CD4-positive, alpha-beta T cell treated with Interleukin-17A for 1 hour (primary cell): ENCODE measurements at regions not wholly inside any gene's neighbourhood (a gene's known extent, or its start where the extent isn't known, plus 50 kb on each side); places are given as distances from the start of the nearest gene placed in this dataset.
"Not testable (repeated sequence)": the region's sequence is repeated elsewhere in the genome, so short reads cannot be mapped to it uniquely, and the experiment has no call there.

Source experiments
- DNase-seq: peaks from one replicate; pipeline ENCODE4 v3.0.0-alpha.2; 2020

DNA sequence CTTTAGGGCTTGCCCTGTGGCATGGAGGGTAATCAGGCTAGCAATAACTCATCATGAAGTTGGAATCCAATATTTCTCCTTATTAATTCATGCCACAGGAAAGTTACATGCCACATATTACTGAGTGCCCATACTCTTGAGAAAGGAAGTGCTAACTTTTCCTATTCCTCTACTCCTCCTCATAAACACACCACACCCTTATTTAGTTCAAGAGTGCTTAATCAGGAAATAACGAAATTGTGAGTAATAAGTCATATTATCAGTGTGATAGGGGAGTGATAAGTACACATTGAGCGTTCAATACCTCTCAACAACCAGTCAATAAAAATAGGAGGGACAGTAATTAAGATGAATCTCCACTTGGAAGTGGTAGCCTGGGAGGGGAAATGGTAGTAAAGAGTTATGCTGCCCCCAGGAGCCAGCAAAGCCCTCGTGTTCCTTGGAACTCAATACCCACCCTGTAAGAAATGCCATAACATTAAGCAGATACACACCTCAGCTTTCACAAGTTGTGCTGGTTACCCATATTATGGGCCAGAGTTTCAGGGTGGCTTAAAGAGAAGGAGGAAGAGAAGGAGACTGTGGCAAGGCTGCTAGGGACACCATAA is 410.0 kb upstream of the NR3C2 start:
- DNase-seq, result no peak

DNA sequence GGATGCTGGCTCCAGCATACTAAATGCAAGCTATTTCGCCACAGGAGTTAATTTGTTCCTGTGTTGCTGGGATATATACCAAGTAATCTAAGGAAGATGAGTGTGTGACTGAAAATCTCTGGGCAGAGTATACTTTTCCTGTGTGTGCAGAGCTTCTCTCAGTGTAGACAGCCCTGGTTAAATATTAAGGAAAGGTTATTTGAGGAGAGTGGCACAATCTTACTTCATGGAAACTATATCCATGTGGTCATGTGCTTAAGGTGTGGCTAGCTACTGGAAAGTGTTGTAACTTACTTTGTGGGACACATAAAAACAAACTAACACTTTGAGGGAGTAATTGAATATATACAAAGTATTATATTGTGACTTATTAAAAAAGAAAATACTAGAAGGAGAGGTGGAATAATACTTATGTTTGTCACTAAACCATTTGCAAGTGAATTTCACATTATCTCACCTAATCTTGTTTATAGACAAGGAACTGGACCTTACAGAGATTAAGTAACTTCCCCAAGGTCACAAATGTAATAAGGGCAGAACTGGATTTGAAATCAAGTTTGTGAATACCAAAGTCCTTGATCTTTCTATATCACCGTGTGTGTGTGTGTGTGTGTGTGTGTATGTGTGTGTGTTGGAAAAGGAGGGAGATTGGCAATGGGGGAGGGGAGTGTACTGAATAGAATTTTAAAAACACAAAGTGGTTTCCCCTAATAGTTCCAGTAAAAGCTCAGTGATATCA is 408.2 kb upstream of the NR3C2 start:
- DNase-seq, result no peak

DNA sequence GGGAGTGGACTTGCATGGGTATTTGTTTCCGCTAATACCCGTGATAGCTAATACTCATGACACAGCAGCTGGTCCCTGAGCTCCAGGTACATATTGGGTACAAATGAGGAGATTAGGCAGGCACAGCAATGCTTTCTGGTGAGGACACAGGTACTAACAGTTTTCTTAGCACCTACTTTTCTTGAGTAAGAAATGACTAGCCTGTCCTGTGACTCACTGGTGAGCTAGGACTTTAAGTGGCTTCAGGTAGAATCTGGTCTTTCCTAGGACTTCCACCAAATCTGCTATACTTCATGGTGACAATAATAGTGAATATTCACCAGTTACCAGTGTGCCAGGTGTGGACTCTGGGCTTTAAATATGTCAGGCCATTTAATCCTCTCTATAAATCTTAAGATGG is 407.4 kb upstream of the NR3C2 start:
- DNase-seq, result no peak

DNA sequence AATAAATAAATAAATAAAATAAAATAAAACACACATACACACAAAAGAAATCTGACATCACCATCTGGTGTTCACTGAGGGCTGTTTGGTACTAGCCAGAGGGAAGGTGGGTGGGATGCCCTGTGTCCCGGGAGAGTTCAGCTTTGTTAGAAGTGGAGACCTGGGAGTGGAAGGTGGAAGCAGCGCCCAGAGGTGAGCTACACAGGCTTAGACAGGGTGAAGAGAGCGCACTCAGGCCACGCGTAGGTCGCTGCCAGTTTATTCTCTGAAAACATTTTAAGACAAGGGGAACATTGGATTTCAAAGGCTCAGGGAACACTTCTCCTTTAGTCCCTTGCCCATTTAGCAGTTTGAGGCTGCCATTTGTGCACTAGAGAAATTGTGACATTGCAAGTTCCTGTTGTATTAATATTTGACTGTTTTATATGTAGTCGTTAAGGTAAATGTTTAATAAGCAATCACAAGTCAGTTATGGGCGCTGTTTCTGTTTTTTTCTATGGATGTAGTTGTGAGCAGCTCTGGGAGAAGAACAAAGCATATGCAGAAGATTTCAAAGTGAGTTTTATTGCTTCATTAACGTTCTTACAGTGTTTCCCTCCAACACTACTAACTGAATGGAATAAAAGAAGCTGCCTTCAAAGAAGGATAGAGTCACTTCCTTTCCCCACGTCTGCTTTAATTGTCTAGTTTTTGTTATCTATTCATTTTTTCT is 405.5 kb upstream of the NR3C2 start:
- no peak for DNase-seq

DNA sequence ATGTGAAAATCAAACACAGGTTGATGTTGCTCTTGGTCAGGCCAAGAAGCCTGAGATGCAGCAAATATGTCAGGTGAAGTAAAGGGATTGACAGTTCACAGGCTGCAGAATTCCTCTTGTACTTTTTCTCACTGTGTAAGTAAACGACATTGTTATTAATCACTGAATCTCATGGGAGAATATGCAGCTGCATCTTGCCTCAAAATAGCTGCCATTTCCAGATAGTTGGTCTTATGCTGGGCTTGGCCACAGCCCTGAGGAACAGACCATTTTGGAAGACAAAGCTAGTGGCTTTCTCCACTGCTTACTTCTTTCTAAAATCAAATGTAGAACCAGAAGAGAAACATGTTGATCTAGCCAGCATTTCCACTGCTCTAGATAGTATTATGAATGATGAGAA is 403.4 kb upstream of the NR3C2 start:
- DNase-seq, result no peak

DNA sequence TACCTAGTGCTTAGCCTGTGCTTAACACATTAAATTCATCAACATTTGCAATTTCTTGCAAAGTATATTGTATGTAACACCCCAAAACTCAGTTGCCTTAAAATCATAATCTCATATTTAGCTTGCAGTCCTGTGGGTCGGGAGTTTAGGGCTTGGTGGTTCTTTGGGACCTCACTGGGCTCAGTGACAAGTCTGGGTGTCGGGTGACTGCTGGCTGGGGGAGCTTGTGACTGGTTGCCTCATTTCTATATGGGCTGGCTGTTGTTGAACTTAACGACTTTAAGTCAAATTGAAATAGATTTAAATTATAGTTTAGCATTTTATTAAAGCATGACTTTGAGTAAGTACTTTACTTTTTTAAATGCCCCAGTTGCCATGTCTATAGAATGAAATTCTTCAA is 401.4 kb upstream of the NR3C2 start:
- DNase-seq, result no peak

DNA sequence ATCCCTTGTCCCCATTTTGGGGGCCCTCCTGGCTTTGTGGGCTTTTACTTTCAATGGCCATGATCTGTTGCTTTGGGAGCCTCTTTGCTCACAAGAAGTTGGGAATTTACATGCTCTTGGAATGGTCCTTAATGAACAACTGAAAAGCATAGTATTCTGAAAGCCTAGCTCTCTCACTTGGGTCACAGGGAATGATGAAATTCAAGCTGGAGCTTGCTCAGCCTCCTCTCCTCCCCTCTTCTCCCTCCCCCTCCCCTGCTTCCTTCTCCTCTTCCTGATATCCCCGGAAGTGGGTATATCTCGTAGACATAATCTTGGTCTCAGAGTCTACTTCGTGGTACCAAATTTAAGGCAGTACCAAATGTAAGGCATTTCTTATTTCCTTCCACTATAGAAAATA is 400.6 kb upstream of the NR3C2 start:
- DNase-seq, result no peak

DNA sequence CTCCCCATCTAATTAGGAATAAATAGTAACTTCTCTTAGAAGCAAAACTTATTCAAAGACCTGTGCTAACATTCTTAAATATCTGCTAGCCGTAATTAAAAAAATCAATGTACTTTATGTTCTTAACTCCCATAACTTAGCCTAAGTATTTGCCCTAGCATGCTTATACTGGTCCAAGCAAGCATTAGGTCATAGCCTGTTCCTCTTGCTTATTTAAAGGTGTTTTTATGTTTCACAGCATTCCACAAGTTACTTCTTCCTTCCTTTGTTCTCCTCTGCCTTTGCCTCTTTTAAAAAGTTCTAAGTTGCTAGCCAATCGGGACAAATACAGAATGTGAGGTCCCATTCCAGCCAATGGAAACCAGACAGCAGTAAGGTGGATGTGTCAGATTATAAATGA is 395.4 kb upstream of the NR3C2 start:
- DNase-seq, result not testable (repeated sequence)

DNA sequence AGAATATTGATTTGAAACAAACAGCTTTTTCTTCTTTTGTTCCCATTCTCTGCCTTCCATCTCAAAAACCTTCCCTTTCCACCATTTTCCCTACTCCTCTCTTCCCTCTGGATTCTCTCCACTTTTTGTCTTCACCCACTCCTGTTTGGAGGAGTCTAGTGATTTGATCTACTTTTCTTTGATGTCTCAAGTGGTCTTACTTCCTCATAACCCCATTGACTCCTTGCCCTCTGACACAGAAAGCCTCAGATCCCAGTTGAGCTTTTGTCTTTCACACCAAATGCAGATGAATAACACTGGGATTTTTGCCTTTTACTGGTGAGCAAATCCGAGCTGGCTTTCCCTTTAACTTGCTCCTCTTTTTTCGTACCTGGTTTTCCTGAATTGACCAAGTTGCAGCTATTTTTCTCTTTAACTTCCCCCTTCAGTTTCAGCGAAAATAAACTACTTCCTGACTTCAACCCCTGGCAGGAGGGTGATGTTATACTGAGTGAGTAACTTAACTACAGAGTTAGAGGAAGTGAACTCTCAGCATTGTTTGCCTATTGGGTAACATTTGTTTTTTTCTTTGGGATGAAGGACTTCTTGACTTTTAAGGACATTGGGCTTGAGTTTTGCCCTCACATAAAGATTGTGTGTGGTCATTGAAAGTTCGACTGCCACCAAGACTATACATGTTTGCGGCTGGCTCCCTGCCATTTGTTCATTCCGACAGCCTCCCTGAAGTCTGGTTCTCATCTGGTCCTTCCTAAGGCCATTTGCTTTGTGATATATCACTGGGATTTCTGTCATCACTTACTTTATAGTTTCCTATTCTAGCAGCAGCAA is 392.8 kb upstream of the NR3C2 start:
- no peak for DNase-seq

DNA sequence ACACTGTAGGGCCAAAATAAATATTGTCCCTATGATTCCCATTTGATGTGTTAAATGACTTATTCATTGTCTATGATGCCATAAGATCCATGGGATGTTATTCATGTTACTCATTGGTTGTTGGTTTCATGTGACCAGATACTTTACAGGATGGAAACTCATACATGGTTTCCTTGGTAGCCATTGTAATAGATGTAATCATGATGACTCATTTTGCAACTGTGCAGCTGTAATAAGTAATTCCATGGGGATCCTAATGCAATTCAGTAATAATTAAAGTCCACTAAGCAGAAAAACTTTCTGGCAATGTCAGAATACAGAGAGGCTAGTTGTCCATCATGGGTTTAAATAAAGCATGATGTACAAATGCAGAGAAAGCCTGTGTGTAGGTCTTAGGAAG is 389.7 kb upstream of the NR3C2 start:
- DNase-seq, result no peak

DNA sequence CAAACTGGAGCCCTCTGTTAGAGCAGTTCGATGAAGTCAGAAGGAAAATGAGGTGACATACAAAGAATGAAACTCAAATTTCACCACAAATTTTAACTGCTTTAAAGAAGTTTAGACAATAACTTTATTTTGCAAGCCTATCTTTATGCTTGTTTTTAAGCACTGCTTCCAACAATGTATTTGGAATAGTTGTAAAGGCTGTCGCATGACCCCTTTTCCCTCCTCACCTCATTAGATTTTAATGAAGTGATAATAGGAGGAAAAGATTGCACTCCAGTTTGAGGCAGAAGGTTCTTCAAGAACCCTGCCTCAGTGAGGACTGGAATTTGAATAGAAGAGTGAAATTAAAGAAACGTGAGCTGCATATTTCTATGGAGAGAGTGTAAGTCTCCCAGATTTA is 386.1 kb upstream of the NR3C2 start:
- no peak for DNase-seq

DNA sequence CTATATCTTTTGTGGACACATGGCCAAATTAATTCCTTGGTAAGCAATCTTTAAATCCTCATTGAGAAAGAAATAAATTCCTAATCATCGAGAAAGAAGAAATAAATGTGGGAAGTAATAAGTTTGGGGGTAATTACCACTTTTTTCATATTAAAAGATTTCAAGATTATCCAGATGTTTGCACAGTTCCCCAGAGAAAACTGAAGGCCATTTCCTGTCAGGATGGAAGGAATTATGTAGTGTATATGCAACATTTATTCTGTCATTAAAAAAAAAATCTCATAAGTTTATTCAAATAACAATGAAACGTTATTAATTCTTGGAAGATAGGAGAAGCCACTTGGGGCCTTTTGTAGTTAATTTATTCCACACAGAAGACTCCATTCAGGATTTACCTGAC is 385.6 kb upstream of the NR3C2 start:
- DNase-seq, result no peak

DNA sequence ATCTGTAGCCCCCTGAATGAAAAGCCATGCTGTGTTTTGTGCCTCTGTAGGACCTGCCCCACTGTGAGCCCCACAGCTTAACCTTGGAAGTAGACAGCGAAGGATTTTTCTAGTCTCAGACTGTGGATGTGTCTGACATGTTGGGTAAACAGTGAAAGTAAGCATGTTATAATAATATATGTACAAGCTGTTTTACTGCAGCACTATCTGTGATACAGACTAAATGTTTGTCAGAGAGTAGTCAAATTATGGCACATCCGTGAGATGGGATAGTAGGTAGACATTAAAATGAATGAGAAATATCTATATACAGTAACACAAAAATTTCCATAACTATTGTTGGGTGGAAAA is 381.2 kb upstream of the NR3C2 start:
- DNase-seq, result no peak

DNA sequence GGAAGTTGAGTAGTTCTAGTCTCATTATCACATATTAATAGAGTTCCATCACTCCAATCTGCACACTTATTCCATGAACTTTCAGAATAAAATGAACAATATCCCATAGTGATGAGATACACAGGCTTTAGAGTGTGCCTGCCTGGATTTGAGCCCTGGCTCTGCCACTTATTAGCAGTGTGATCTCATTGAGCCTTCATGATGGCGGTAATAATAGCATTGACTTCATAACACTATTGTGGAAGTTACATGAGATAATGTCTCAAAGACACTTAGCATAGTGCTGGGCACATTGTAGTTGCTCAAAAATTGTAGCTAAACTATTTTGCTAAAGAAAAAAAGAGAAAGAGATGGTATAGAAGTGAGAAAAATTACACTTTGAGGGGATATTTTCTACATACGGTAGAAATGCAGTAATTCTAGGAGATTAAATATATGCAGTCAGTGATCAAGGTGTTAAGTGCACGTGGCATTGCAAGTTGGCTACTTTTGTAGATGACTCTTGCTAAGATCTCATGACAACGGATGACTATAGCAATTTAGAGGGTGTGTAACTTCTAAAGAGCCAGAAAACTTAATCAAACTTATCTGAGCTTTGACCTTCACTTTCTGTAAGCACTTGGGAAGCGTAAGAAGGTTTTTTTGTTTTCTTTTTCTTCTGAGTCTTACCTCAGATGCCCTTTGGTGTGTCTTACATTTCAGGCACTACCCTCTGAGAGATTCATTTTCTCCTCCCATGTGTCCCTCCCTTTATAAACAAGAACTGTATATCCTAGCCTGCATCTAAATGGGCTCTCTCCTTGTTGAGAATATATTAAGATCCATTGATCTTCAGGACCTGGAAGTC is 380.6 kb upstream of the NR3C2 start:
- no peak for DNase-seq

DNA sequence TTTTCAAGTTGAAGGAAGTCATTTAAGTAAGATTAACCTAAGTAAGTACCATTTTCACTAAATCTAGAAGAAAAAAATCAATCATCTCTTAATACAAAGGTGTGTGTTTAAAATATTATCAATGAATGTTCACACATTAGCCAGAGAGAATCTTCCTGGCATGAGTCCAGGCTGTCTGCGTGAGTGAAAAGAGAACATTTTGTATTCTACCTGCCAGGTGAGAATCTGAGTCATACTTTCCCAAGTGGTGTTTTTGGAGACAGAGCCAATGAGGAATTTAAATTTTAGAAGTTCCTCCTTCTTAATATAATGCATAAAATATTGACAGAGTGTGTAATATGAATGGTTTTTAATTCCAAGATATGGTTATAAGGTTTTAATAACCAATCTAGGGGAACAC is 371.8 kb upstream of the NR3C2 start:
- DNase-seq, result no peak

DNA sequence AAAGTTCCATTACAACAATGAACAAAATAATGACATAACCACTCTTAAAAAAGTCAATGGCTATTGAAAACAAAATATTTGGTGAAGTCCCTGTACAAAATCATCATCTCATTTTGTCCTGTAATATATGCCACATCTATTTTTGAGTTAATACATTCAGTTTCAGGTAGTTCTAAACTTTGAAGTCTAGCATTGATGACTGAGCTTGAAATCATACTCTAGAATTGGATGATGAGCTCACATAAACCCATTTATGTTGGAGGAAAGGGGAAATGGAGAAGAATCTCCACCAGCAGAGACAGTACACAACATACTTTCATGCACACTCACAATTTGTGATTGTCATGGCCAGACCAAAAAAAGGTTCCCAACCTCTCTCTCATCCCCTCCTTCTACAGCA is 371.1 kb upstream of the NR3C2 start:
- no peak for DNase-seq

DNA sequence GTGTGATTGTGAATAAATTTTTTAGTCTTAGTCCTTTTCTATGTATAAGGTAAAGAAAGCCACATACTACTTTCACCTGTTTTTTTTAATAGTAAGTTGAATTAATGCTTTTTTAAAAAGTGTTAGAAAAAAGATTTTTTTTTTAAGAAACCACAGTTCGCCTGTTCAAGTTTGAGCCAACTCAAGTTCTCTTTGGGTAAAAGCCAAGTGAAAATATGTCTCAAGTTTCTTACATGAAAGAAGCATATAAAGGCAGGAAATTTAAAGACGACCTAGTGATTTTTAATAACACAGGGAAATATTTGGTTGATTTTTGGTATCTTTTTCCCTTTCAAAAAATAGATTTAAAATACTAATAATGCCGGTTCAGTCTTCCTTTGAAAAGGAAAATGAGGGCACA is 369.9 kb upstream of the NR3C2 start:
- DNase-seq, result no peak

DNA sequence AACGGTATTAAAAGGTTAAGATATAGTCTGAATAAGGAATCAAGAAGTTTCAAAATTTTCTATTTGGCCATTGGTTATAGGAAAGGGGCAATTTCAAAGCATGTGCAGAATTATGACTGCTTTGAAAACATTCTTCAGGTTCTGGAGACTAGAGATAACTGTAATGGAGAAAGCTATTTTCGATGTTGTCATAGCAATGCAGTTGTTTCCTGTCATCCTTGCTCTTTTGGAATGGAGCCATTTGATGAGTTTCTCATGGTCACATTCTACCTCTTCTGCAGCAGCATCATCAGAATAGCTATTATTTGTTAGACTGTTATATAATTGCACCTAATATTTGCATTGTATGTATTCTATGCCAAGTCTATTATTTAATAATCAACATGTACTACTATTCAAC is 368.2 kb upstream of the NR3C2 start:
- no peak for DNase-seq

DNA sequence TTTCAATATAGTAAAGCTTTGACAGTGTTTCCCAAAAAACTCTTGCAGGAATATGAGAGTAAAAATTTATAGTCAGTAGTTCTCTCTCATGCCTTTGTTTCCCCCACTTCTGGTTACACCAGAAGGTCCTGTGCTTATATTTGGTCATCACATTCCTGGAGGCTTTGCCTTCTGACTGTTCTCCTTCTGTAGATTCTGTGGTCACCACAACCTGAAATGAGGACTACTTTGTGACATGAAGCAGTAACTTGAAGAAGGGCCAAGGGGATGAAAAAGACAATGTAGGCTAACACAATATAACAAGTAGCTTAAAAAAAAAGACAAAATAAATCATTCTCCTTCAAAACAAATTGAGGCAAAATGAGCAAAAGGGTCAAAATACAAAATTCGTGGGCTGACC is 366.2 kb upstream of the NR3C2 start:
- no peak for DNase-seq

DNA sequence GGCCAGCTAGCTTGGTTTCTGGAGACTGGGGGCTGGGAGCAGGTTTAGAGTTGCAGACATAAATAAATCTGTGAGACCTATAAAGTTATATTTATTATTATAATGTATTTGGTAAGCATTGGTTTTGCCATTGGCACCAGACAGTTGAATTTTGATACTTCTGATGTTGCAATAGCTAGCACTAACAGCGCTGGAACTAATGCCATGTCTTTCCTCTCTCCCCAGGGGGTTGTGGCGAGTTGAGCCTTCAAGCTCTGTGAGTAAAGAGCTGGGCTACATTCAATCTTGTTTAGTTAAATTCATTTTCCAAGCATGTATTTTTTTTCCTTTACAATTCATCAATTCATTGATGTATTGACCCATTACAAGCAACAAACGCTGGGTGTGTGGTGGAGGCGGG is 358.7 kb upstream of the NR3C2 start:
- DNase-seq, result no peak

DNA sequence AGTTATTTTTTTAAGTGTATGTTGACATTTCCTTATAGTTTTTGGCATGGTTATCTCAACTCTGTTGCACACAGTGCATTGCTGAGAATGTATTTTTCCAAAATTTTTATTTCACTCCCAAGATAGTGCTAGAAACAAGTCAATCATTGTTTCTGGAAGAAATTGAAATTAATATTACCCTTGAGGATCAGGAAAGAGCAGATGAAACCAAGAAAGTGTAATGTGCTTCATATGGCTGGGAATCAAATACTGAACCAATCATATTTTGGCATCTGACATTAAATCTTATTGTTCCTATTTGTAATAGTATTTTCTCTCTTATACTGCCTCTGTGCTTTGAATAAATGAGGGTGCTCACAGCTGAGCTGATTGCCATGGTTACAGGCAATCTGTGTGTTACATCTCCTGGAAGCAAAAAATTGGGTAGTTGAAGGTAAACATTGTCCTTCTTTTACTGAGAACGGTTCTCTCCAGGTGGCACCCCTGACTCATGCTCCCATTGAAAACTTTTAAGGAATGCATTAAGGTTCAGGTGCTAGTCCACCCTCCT is 358.2 kb upstream of the NR3C2 start:
- DNase-seq, result no peak

DNA sequence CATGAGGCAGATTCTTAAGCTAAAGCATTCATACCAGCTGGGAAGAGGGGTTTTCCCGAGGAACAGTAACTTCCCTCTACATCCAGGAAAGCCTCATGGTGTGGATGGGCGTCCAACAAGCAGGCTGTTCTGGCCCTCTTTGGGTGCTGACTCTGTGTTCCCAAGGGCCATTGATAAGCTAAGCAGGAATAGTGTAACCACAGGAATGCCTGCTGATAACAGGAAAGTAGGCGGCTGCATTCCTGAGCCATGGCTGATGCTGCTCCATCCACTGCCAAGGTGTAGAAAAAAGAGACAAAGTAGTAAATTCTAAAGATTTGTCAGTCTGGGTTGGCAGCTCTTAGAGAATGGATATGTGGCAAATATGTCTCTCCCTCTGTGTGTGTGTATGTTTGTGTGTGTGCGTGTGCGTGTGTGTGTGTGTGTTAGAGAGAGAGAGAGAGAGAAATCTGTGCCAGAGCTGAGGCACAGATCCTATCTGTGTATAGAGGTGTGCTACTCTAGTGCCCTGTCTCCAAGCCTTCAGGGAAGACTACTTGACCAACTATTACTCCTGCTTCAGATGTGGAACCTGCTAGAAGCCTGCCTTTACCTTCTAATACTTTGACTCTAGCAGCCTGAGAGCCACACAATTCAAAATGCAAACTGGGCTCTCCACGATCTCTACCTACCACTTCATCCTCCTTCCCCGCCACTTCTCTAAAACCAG is 353.1 kb upstream of the NR3C2 start:
- DNase-seq, result no peak
